Upper lobe of left lung (tissue), 4 donors: ENCODE measurements at regions not wholly inside any gene's neighbourhood (a gene's known extent, or its start where the extent isn't known, plus 50 kb on each side); places are given as distances from the start of the nearest gene placed in this dataset.

Experiments
- CTCF ChIP-seq, 6 experiments: fragments of 450-650 bp in 4 of 6; fragments of 200-600 bp in 2 of 6; sonication (generic) in 2 of 6; IDR thresholded peaks; one replicate each; pipeline ENCODE4 v1.5.1; 2016 to 2019; ENCODE audit warnings: antibody characterized with exemption in 6 of 6
- EP300 ChIP-seq, 4 donors: sonication (generic); formaldehyde crosslinking; IDR thresholded peaks; one replicate each; pipeline ENCODE4 v1.5.1; 2017; ENCODE audit warnings: antibody characterized with exemption in 4 of 4, control low read depth in 2 of 4
- POLR2A ChIP-seq, 4 donors: fragments of 450-650 bp; IDR thresholded peaks; one replicate each; pipeline ENCODE4 v1.5.1; 2016 to 2017; ENCODE audit warnings: antibody characterized with exemption in 4 of 4, mild to moderate bottlenecking in 2 of 4
- POLR2AphosphoS5 ChIP-seq, 2 donors: sonication (generic); formaldehyde crosslinking; IDR thresholded peaks; one replicate each; pipeline ENCODE4 v1.5.1; 2017; ENCODE audit warnings: antibody characterized with exemption in 2 of 2

GRCh38 chr9:24144796-24145195 is 318.8 kb upstream of the ELAVL2 start:
- TF ChIP-seq EP300 (IDR thresholded peaks at IDR 0.05): no peak
- no peak for TF ChIP-seq CTCF (IDR thresholded peaks at IDR 0.05)
- no peak for TF ChIP-seq POLR2A (IDR thresholded peaks at IDR 0.05)
- no peak for TF ChIP-seq POLR2AphosphoS5 (IDR thresholded peaks at IDR 0.05)
